ENCODE measurements at regions not wholly inside any gene's neighbourhood (a gene's known extent, or its start where the extent isn't known, plus 50 kb on each side); places are given as distances from the start of the nearest gene placed in this dataset.

DNA sequence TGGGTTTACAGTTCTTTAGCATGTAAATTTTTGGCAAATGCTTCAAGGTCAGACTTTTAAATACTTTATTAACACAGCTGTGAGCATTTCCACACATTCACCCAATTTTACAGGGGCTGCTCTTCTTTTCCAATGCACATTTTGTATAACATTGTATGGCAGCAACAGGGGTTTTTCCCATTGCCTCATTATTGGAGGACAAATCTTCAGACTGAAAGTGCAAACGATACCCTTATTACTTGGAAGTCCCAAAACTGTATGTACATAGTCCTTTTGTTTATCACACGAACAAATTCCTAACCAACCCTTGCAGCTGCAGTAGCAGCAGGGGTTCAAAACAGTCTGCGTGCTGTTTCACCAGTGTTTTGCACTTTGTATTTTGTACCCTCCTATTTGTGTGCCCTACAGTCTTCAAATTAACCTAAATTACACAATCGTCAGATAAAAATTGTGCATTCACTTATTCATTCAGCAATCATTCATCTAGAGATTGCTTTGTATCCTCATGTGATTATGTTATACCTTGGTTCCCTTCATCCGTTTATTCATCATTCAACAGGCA lies 330.7 kb upstream of the RASGEF1B start:
- TF ChIP-seq, protein P1, sequence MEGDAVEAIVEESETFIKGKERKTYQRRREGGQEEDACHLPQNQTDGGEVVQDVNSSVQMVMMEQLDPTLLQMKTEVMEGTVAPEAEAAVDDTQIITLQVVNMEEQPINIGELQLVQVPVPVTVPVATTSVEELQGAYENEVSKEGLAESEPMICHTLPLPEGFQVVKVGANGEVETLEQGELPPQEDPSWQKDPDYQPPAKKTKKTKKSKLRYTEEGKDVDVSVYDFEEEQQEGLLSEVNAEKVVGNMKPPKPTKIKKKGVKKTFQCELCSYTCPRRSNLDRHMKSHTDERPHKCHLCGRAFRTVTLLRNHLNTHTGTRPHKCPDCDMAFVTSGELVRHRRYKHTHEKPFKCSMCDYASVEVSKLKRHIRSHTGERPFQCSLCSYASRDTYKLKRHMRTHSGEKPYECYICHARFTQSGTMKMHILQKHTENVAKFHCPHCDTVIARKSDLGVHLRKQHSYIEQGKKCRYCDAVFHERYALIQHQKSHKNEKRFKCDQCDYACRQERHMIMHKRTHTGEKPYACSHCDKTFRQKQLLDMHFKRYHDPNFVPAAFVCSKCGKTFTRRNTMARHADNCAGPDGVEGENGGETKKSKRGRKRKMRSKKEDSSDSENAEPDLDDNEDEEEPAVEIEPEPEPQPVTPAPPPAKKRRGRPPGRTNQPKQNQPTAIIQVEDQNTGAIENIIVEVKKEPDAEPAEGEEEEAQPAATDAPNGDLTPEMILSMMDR (IDR thresholded peaks at IDR 0.05; ENCODE audit: low read depth, low read length, missing control alignments), result no peak
- H3K4me3 ChIP-seq (ENCODE audit: low read depth, low read length), result no peak overlapping the region
- DNase-seq (ENCODE audit: low read depth), result no peak
- in situ Hi-C loops (cut with HindIII; ENCODE audit: low sequenced_read_pairs), result no loop called here

DNA sequence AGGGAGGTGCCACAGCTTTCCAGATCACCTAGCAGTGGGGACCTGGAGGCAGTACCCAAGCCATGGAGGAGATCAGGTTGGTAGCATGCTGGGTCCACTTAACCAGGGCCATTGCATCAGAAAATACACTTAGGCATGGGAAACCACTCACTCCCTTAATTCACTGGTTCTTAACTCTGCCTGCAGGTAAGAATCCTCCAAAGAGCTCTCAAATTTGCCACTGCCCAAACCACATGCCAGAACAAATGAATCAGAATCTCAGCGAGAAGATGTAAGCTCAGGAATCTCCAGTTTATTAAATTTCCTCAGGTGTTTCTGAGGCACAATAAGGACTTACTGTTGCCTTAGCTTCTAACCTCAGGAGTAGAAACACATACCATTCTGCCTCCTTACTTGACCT lies 327.7 kb upstream of the RASGEF1B start:
- TF ChIP-seq, protein P1 (IDR thresholded peaks at IDR 0.05; ENCODE audit: low read depth, low read length, missing control alignments), result no peak
- no peak overlapping the region for H3K4me3 ChIP-seq (ENCODE audit: low read depth, low read length)
- no peak for DNase-seq (ENCODE audit: low read depth)
- in situ Hi-C loops (cut with HindIII; ENCODE audit: low sequenced_read_pairs), result no loop called here

DNA sequence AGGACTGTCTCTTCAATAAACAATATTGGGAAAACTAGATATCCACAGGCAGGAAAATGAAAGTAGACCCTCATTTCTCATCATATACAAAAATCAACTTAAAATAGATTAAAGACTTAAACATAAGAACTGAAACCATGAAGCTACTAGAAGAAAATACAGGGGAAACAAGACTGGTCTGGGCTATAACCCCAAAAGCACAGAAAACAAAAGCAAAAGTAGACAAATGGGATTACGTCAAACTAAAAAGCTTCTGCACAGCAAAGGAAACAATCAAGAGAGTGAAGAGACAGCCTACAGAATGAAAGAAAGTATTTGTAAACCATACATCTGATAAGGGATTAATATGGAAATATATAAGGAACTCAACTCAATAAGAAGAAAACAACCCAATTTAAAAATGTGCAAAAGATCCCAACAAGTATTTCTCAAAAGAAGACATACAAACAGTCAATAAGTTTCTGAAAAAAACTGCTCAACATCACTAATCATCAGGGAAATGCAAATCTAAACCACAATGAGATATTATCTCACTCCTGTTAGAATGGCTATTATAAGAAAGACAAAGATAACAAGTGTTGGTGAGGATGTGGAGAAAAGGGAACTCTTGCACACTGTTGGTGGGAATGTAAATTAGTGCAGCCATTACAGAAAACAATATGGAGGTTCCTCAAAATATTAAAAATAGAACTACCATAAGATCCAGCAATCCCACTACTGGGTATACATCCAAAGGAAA lies 325.3 kb upstream of the RASGEF1B start:
- no peak overlapping the region for H3K4me3 ChIP-seq (ENCODE audit: low read depth, low read length)
- TF ChIP-seq, protein P1 (IDR thresholded peaks at IDR 0.05; ENCODE audit: low read depth, low read length, missing control alignments), result no peak
- no peak for DNase-seq (ENCODE audit: low read depth)
- in situ Hi-C loops (cut with HindIII; ENCODE audit: low sequenced_read_pairs), result no loop called here

DNA sequence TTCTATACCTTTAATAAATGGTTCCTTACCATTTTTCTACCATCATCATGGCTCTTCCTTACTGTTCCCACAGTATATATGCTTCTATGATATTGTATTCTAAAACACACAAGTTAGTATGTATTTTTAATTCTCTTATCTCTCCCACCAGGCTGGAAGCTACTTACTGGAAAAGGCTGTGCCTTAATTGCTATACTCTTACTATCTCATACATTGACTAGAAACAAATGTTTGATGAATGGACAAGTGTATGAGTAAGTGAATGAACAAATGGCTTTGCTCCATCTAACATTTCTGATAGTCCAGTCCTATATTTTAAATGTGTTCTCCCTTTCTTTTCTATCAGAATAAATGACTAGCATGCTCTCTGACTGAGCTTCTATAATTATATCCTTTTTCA lies 320.8 kb upstream of the RASGEF1B start:
- H3K4me3 ChIP-seq (ENCODE audit: low read depth, low read length), result no peak overlapping the region
- no peak for DNase-seq (ENCODE audit: low read depth)
- TF ChIP-seq, protein P1 (IDR thresholded peaks at IDR 0.05; ENCODE audit: low read depth, low read length, missing control alignments), result no peak
- in situ Hi-C loops (cut with HindIII; ENCODE audit: low sequenced_read_pairs), result no loop called here

DNA sequence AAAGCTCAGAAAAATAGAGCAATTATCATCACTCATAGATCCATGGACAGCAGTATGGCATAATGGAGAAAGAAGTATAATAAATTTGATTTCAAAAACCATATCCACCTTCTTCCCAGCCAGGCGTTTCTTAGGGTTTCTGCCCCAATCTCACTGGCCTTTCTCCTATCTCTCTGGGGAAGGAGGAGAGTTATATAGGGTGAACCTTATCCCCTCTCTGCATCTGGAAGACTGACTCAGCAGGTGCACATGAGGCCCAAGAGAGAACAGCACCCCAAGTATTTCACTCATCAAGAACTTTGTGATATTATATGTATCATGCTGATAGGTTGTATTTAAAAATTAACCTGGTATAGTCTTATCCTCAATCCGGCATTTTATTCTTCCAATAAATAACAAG lies 318.8 kb upstream of the RASGEF1B start:
- TF ChIP-seq, protein P1 (IDR thresholded peaks at IDR 0.05; ENCODE audit: low read depth, low read length, missing control alignments), result no peak
- H3K4me3 ChIP-seq (ENCODE audit: low read depth, low read length), result no peak overlapping the region
- no peak for DNase-seq (ENCODE audit: low read depth)
- in situ Hi-C loops (cut with HindIII; ENCODE audit: low sequenced_read_pairs), result no loop called here

DNA sequence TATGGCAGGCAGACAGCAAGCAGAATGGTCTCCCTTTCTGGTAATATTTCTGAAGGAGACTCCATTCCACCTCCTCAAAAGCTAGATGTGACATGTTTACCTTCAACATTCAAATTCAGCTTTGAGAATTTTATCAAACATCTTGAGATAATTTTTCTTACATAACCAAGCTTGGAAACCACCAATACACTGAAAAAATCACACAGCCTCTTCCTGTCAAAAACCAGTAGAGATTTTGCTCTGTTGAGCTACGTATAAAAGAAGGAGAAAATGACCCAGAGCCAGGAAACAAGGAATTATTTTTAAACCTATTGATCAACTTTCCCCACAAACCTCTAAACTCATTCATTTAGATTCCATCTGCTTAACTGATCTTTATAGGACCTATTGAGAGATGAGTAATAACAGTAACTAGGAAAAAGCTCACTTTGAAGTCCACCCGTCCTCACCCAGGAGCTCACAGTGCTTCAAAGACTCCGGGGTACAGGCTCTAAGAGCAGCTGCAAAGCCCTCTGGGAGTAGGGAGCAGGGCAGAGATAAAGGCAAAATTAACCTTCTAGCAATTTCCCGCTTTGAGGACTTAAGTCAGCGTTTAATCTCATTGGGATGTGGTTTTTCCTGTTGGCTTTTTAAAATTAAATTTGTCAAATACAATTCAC lies 318.2 kb upstream of the RASGEF1B start:
- in situ Hi-C loops (cut with HindIII; ENCODE audit: low sequenced_read_pairs), result no loop called here
- TF ChIP-seq, protein P1 (IDR thresholded peaks at IDR 0.05; ENCODE audit: low read depth, low read length, missing control alignments), result no peak
- H3K4me3 ChIP-seq (ENCODE audit: low read depth, low read length), result no peak overlapping the region
- no peak for DNase-seq (ENCODE audit: low read depth)
